Glomerular visceral epithelial cell (primary cell): ENCODE measurements at regions not wholly inside any gene's neighbourhood (a gene's known extent, or its start where the extent isn't known, plus 50 kb on each side); places are given as distances from the start of the nearest gene placed in this dataset.

Source experiments
- DNase-seq: peaks from one replicate; pipeline ENCODE4 v3.0.0-alpha.2; 2016; ENCODE audit errors: extremely low spot score

GRCh38 chr3:76624164-76624563, 415.7 kb upstream of the ROBO2 start:
- DNase-seq: no peak

GRCh38 chr3:76627236-76627635, 412.7 kb upstream of the ROBO2 start:
- no peak for DNase-seq

- DNase-seq: no peak
These were observed 408.6 kb upstream of the ROBO2 start for GRCh38 chr3:76631251-76631650.

- no peak for DNase-seq
These were observed 401.9 kb upstream of the ROBO2 start for GRCh38 chr3:76638006-76638405.

GRCh38 chr3:76643623-76644304, 396.1 kb upstream of the ROBO2 start:
- DNase-seq: no peak

GRCh38 chr3:76644305-76644675, 395.6 kb upstream of the ROBO2 start:
- no peak for DNase-seq

GRCh38 chr3:76645724-76646123, 394.2 kb upstream of the ROBO2 start:
- DNase-seq: no peak

- DNase-seq: no peak
These were observed 392.9 kb upstream of the ROBO2 start for GRCh38 chr3:76646921-76647562.

GRCh38 chr3:76651784-76652183, 388.1 kb upstream of the ROBO2 start:
- no peak for DNase-seq

- DNase-seq: no peak
These were observed 387.4 kb upstream of the ROBO2 start for GRCh38 chr3:76652524-76652923.

GRCh38 chr3:76653640-76654251, 386.2 kb upstream of the ROBO2 start:
- no peak for DNase-seq

GRCh38 chr3:76656531-76657070, 383.3 kb upstream of the ROBO2 start:
- DNase-seq: no peak

- no peak for DNase-seq
These were observed 382.0 kb upstream of the ROBO2 start for GRCh38 chr3:76657909-76658308.

- no peak for DNase-seq
These were observed 378.2 kb upstream of the ROBO2 start for GRCh38 chr3:76661527-76662250.

GRCh38 chr3:76664816-76665215, 375.1 kb upstream of the ROBO2 start:
- peak; percentile 58 for DNase-seq

GRCh38 chr3:76668653-76669052, 371.2 kb upstream of the ROBO2 start:
- DNase-seq: no peak

- no peak for DNase-seq
These were observed 370.6 kb upstream of the ROBO2 start for GRCh38 chr3:76669322-76669721.

GRCh38 chr3:76673171-76673570, 366.7 kb upstream of the ROBO2 start:
- DNase-seq: peak; percentile 12

GRCh38 chr3:76679541-76679940, 360.4 kb upstream of the ROBO2 start:
- DNase-seq: no peak

GRCh38 chr3:76683256-76683655, 356.6 kb upstream of the ROBO2 start:
- no peak for DNase-seq

- no peak for DNase-seq
These were observed 355.0 kb upstream of the ROBO2 start for GRCh38 chr3:76684946-76685345.

- peak; percentile 48 for DNase-seq
These were observed 354.0 kb upstream of the ROBO2 start for GRCh38 chr3:76685858-76686257.
